Caco-2 (cell line): ENCODE measurements at regions not wholly inside any gene's neighbourhood (a gene's known extent, or its start where the extent isn't known, plus 50 kb on each side); places are given as distances from the start of the nearest gene placed in this dataset.
"Not testable (repeated sequence)": the region's sequence is repeated elsewhere in the genome, so short reads cannot be mapped to it uniquely, and the experiment has no call there.

Source experiments
- BruUV-seq: library from RNA; stranded (reverse); fragments of 400-500 nt; replicated peaks from 2 replicates; lab custom pipeline; 2021; lab: Mats Ljungman, UMichigan
- CTCF ChIA-PET: fragments of 300-600 bp; sonication (Branson Sonifier 250); formaldehyde crosslinking; loops from one replicate; lab custom pipeline; 2022; ENCODE audit warnings: antibody characterized with exemption; lab: Charles Lee
- POLR2A ChIA-PET: fragments of 300-600 bp; sonication (Branson Sonifier 250); formaldehyde crosslinking; loops from one replicate; lab custom pipeline; 2022; ENCODE audit warnings: antibody characterized with exemption; lab: Charles Lee
- DNase-seq, 2 experiments: peaks; one replicate each; pipeline versions ENCODE4 v3.0.0 to v3.0.0-alpha.2; 2020 to 2022
- H3K27me3 ChIP-seq: replicated peaks from 2 replicates; pipeline ENCODE4 v1.6.0; 2011; ENCODE audit warnings: low read length; ENCODE audit not compliant: control insufficient read depth, insufficient read depth
- H3K36me3 ChIP-seq: 2 replicates; pipeline ENCODE4 v1.5.1; 2011; ENCODE audit warnings: low read length; ENCODE audit not compliant: control insufficient read depth, insufficient read depth
- H3K4me1 ChIP-seq: fragments of 250-450 bp; sonication (Bioruptor Pico); 2 replicates; pipeline ENCODE4 v1.5.1; 2020; ENCODE audit warnings: mild to moderate bottlenecking
- H3K4me3 ChIP-seq: 2 replicates; pipeline ENCODE4 v1.5.1; 2011; ENCODE audit warnings: low read depth, mild to moderate bottlenecking, control low read depth, low read length
- H3K9me3 ChIP-seq: fragments of 250-450 bp; sonication (Bioruptor Pico); 2 replicates; pipeline ENCODE4 v1.5.1; 2020; ENCODE audit warnings: mild to moderate bottlenecking, moderate library complexity
- H3K27ac Mint-ChIP-seq: one replicate; pipeline ENCODE4 v1.8.0; 2022; ENCODE audit warnings: mixed read lengths; ENCODE audit not compliant: unreplicated experiment
- H3K27me3 Mint-ChIP-seq: one replicate; pipeline ENCODE4 v1.8.0; 2022; ENCODE audit warnings: mixed read lengths; ENCODE audit not compliant: insufficient read depth, unreplicated experiment
- H3K36me3 Mint-ChIP-seq: one replicate; pipeline ENCODE4 v1.8.0; 2022; ENCODE audit warnings: mild to moderate bottlenecking, mixed read lengths; ENCODE audit not compliant: insufficient read depth, unreplicated experiment
- H3K4me1 Mint-ChIP-seq: one replicate; pipeline ENCODE4 v1.8.0; 2022; ENCODE audit warnings: low read depth, mixed read lengths; ENCODE audit not compliant: unreplicated experiment
- H3K4me3 Mint-ChIP-seq: one replicate; pipeline ENCODE4 v1.8.0; 2022; ENCODE audit warnings: mild to moderate bottlenecking, moderate library complexity, mixed read lengths; ENCODE audit not compliant: unreplicated experiment
- H3K9me3 Mint-ChIP-seq: one replicate; pipeline ENCODE4 v1.8.0; 2022; ENCODE audit warnings: mixed read lengths; ENCODE audit not compliant: unreplicated experiment
- CTCF ChIP-seq, 2 experiments: fragments of 200-600 bp in 1 of 2; IDR thresholded peaks; 1 replicate in 1 of 2; 2 replicates in 1 of 2; pipeline versions ENCODE4 v1.5.1 to v1.8.0; 2011 to 2022; ENCODE audit warnings: antibody characterized with exemption in 1 of 2, control low read depth in 1 of 2, inconsistent platforms in 1 of 2, low read depth in 1 of 2, low read length in 1 of 2, mild to moderate bottlenecking in 1 of 2, moderate library complexity in 1 of 2; ENCODE audit not compliant: insufficient read depth in 1 of 2, severe bottlenecking in 1 of 2, unreplicated experiment in 1 of 2
- intact Hi-C: fragments of 100-400 bp; cut with micrococcal nuclease; formaldehyde crosslinking; loops from one replicate; pipeline ENCODE4 v1.10.0; 2022; ENCODE audit not compliant: unreplicated experiment

- peaks cover 5% of the 10 kb centered on the region for H3K27me3 Mint-ChIP-seq
These were observed 126.8 kb downstream of the CTNND1 start for GRCh38 chr11:57888386-57888785.

GRCh38 chr11:57890521-57890920, 128.9 kb downstream of the CTNND1 start:
- H3K27ac Mint-ChIP-seq = no peak overlapping the region
- no peak for DNase-seq
- no peaks in the 10 kb centered on the region for H3K9me3 ChIP-seq
- ChIA-PET POLR2A (no interaction called here), CTCF (no interaction called here)
- H3K4me3 Mint-ChIP-seq = no peak overlapping the region
- H3K27me3 Mint-ChIP-seq = peaks cover 5% of the 10 kb centered on the region
- no peak overlapping the region for H3K4me3 ChIP-seq
- H3K4me1 Mint-ChIP-seq = no peaks in the 10 kb centered on the region
- no peaks in the 10 kb centered on the region for H3K4me1 ChIP-seq
- no TSS peak for BruUV-seq
- no peaks in the 10 kb centered on the region for H3K36me3 Mint-ChIP-seq
- intact Hi-C loops = no loop called here
- TF ChIP-seq CTCF (IDR thresholded peaks at IDR 0.05; ENCODE audit: insufficient read depth in 1 of 2, low read depth in 1 of 2, low read length in 1 of 2, severe bottlenecking in 1 of 2, unreplicated experiment in 1 of 2) = no peak
- no peaks in the 10 kb centered on the region for H3K27me3 ChIP-seq
- H3K36me3 ChIP-seq = no peaks in the 10 kb centered on the region
- H3K9me3 Mint-ChIP-seq = no peaks in the 10 kb centered on the region

More at GRCh38 chr11:57888386-57888785, 126.8 kb downstream of the CTNND1 start:
- no peak overlapping the region for H3K27ac Mint-ChIP-seq
- H3K4me1 ChIP-seq = no peaks in the 10 kb centered on the region
- no peaks in the 10 kb centered on the region for H3K36me3 Mint-ChIP-seq
- DNase-seq = no peak
- H3K4me3 ChIP-seq = no peak overlapping the region
- no peaks in the 10 kb centered on the region for H3K27me3 ChIP-seq
- H3K4me1 Mint-ChIP-seq = no peaks in the 10 kb centered on the region
- POLR2A ChIA-PET = no interaction called here
- TF ChIP-seq CTCF (IDR thresholded peaks at IDR 0.05; ENCODE audit: insufficient read depth in 1 of 2, low read depth in 1 of 2, low read length in 1 of 2, severe bottlenecking in 1 of 2, unreplicated experiment in 1 of 2) = no peak
- intact Hi-C loops = no loop called here
- H3K36me3 ChIP-seq = no peaks in the 10 kb centered on the region
- CTCF ChIA-PET = no interaction called here
- H3K9me3 ChIP-seq = no peaks in the 10 kb centered on the region
- no TSS peak for BruUV-seq
- H3K4me3 Mint-ChIP-seq = no peak overlapping the region
- no peaks in the 10 kb centered on the region for H3K9me3 Mint-ChIP-seq

GRCh38 chr11:57893200-57893599, 130.5 kb upstream of the OR9Q1 start:
- H3K4me1 Mint-ChIP-seq, intact Hi-C loops, H3K36me3 ChIP-seq, POLR2A ChIA-PET, H3K9me3 Mint-ChIP-seq, BruUV-seq, H3K27me3 ChIP-seq, H3K36me3 Mint-ChIP-seq, CTCF ChIA-PET, H3K4me1 ChIP-seq, DNase-seq, H3K27me3 Mint-ChIP-seq, H3K9me3 ChIP-seq, H3K4me3 Mint-ChIP-seq, H3K27ac Mint-ChIP-seq, H3K4me3 ChIP-seq: not testable (repeated sequence)
